HEK293 (cell line): ENCODE measurements at regions not wholly inside any gene's neighbourhood (a gene's known extent, or its start where the extent isn't known, plus 50 kb on each side); places are given as distances from the start of the nearest gene placed in this dataset.

ENCODE experiments used
- AEBP2 ChIP-seq: fragments of 450-650 bp; formaldehyde crosslinking; IDR thresholded peaks from 2 replicates; pipeline ENCODE4 v1.5.1; 2016; ENCODE audit warnings: missing biosample characterization, missing genetic modification characterization, borderline replicate concordance
- BCL11A ChIP-seq: fragments of 450-650 bp; formaldehyde crosslinking; IDR thresholded peaks from 2 replicates; pipeline ENCODE4 v1.5.1; 2016; ENCODE audit warnings: low read depth, missing biosample characterization, missing genetic modification characterization
- CTCF ChIP-seq: fragments of 450-650 bp; formaldehyde crosslinking; IDR thresholded peaks from 2 replicates; pipeline ENCODE4 v1.5.1; 2016; ENCODE audit warnings: missing biosample characterization, missing genetic modification characterization
- HOXA7 ChIP-seq: sonication (generic); formaldehyde crosslinking; IDR thresholded peaks from 2 replicates; pipeline ENCODE4 v1.8.1; 2022; ENCODE audit warnings: missing genetic modification reagents, borderline replicate concordance
- HOXC10 ChIP-seq: sonication (generic); formaldehyde crosslinking; IDR thresholded peaks from 2 replicates; pipeline ENCODE4 v1.8.1; 2023; ENCODE audit warnings: mild to moderate bottlenecking, missing genetic modification reagents
- KLF16 ChIP-seq: fragments of 450-650 bp; formaldehyde crosslinking; IDR thresholded peaks from 2 replicates; pipeline ENCODE4 v1.5.1; 2017; ENCODE audit warnings: missing biosample characterization, missing genetic modification characterization
- MEIS1 ChIP-seq: sonication (generic); formaldehyde crosslinking; IDR thresholded peaks from 2 replicates; pipeline ENCODE4 v1.8.1; 2022; ENCODE audit warnings: missing genetic modification reagents, mild to moderate bottlenecking, borderline replicate concordance
- WT1 ChIP-seq: fragments of 450-650 bp; formaldehyde crosslinking; IDR thresholded peaks from 2 replicates; pipeline ENCODE4 v1.5.1; 2016; ENCODE audit warnings: missing biosample characterization, missing genetic modification characterization
- ZBTB10 ChIP-seq: fragments of 450-650 bp; formaldehyde crosslinking; IDR thresholded peaks from 2 replicates; pipeline ENCODE4 v1.5.1; 2016; ENCODE audit warnings: missing biosample characterization, missing genetic modification characterization
- ZBTB26 ChIP-seq: fragments of 450-650 bp; formaldehyde crosslinking; optimal IDR thresholded peaks from 2 replicates; pipeline ENCODE3; 2016; ENCODE audit warnings: missing biosample characterization, mild to moderate bottlenecking, missing genetic modification characterization
- ZEB2 ChIP-seq: fragments of 450-650 bp; formaldehyde crosslinking; IDR thresholded peaks from 2 replicates; pipeline ENCODE4 v1.5.1; 2016; ENCODE audit warnings: missing biosample characterization, missing genetic modification characterization
- ZIC2 ChIP-seq: fragments of 450-650 bp; formaldehyde crosslinking; IDR thresholded peaks from 2 replicates; pipeline ENCODE4 v1.5.1; 2016; ENCODE audit warnings: missing biosample characterization, missing genetic modification characterization
- ZNF140 ChIP-seq: fragments of 450-650 bp; formaldehyde crosslinking; IDR thresholded peaks from 2 replicates; pipeline ENCODE4 v1.5.1; 2016; ENCODE audit warnings: missing biosample characterization, missing genetic modification characterization
- ZNF169 ChIP-seq: fragments of 450-650 bp; formaldehyde crosslinking; IDR thresholded peaks from 2 replicates; pipeline ENCODE4 v1.5.1; 2016; ENCODE audit warnings: missing biosample characterization, missing genetic modification characterization
- ZNF175 ChIP-seq: fragments of 450-650 bp; formaldehyde crosslinking; IDR thresholded peaks from 2 replicates; pipeline ENCODE4 v1.5.1; 2016; ENCODE audit warnings: missing biosample characterization, missing genetic modification characterization
- ZNF211 ChIP-seq: fragments of 450-650 bp; formaldehyde crosslinking; IDR thresholded peaks from 2 replicates; pipeline ENCODE4 v1.5.1; 2016; ENCODE audit warnings: low read depth, missing biosample characterization, missing genetic modification characterization
- ZNF311 ChIP-seq: fragments of 450-650 bp; formaldehyde crosslinking; IDR thresholded peaks from 2 replicates; pipeline ENCODE4 v1.5.1; 2017; ENCODE audit warnings: missing biosample characterization, missing genetic modification characterization, borderline replicate concordance
- ZNF366 ChIP-seq: fragments of 450-650 bp; formaldehyde crosslinking; conservative IDR thresholded peaks from 2 replicates; pipeline ENCODE4 v1.5.1; 2016; ENCODE audit warnings: missing biosample characterization, missing genetic modification characterization
- ZNF416 ChIP-seq: fragments of 450-650 bp; formaldehyde crosslinking; IDR thresholded peaks from 2 replicates; pipeline ENCODE4 v1.5.1; 2016; ENCODE audit warnings: missing biosample characterization, missing genetic modification characterization
- ZNF423 ChIP-seq: fragments of 450-650 bp; formaldehyde crosslinking; IDR thresholded peaks from 2 replicates; pipeline ENCODE4 v1.5.1; 2016; ENCODE audit warnings: missing biosample characterization, missing genetic modification characterization
- ZNF510 ChIP-seq: fragments of 450-650 bp; formaldehyde crosslinking; IDR thresholded peaks from 2 replicates; pipeline ENCODE4 v1.5.1; 2018; ENCODE audit warnings: mild to moderate bottlenecking, missing genetic modification characterization, missing biosample characterization; ENCODE audit not compliant: insufficient replicate concordance
- ZNF548 ChIP-seq: fragments of 450-650 bp; formaldehyde crosslinking; IDR thresholded peaks from 2 replicates; pipeline ENCODE4 v1.5.1; 2016; ENCODE audit warnings: missing biosample characterization, missing genetic modification characterization
- ZNF555 ChIP-seq: fragments of 450-650 bp; formaldehyde crosslinking; conservative IDR thresholded peaks from 2 replicates; pipeline ENCODE4 v1.5.1; 2017; ENCODE audit warnings: missing biosample characterization, mild to moderate bottlenecking, missing genetic modification characterization, inconsistent platforms
- ZNF600 ChIP-seq: fragments of 450-650 bp; formaldehyde crosslinking; IDR thresholded peaks from 2 replicates; pipeline ENCODE4 v1.5.1; 2016; ENCODE audit warnings: missing biosample characterization, missing genetic modification characterization
- ZNF76 ChIP-seq: fragments of 450-650 bp; formaldehyde crosslinking; IDR thresholded peaks from 2 replicates; pipeline ENCODE4; 2016; ENCODE audit warnings: low read depth, missing biosample characterization, missing genetic modification characterization, borderline replicate concordance
- ZNF792 ChIP-seq: fragments of 450-650 bp; formaldehyde crosslinking; IDR thresholded peaks from 2 replicates; pipeline ENCODE4 v1.5.1; 2016; ENCODE audit warnings: missing biosample characterization, missing genetic modification characterization
- ZNF843 ChIP-seq: fragments of 450-650 bp; formaldehyde crosslinking; IDR thresholded peaks from 2 replicates; pipeline ENCODE4 v1.5.1; 2016; ENCODE audit warnings: missing biosample characterization, missing genetic modification characterization
- TF ChIP-seq, protein P1 (sequence below): fragments of 450-650 bp; formaldehyde crosslinking; IDR thresholded peaks from 2 replicates; pipeline ENCODE4 v1.5.1; 2016; ENCODE audit warnings: missing biosample characterization, missing genetic modification characterization
- TF ChIP-seq, protein P2 (sequence below): fragments of 450-650 bp; formaldehyde crosslinking; conservative IDR thresholded peaks from 2 replicates; pipeline ENCODE4 v1.5.1; 2016; ENCODE audit warnings: low read depth, missing biosample characterization, missing genetic modification characterization

DNA sequence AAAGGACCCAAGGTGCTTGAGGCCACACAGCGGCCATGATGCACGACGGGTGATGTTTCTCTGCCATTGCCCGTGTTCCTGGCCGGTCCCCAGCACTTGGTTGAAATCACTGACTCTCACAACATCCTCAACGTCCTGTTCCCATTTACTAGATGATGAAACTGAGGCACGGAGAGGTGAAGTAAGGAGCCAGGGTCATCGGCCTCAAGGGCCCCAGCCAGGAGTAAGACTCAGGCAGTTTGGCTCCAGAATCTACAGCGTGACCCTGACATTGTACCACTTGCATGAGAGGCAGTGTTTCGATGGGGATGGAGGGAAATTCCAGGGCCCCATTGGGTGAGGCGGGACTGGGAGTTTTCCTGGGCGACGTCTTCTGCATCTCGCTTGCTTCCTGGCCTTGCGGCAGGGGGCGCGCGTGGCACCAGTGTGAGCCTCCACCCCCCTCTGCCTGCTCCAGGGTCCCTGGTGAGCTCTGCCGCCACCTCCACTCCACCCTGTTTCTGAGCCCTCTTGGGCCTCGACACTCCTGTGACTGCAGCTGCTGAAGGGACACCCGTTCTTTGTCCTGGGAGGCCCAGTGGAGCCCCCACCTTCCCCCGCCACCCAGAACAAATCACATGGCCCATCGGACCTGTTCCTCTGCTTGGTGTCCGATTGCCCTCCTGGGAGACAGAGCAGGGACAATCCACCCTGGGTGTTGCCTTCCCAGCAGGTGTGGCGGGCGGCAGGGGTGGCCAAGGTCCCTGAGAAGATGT lies 133.0 kb upstream of the GSE1 start (continued):
- TF ChIP-seq AEBP2 (tag by site-specific recombination) (no peak), ZNF792 (tag by site-specific recombination) (no peak), ZIC2 (tag by site-specific recombination) (no peak), ZNF175 (tag by site-specific recombination) (no peak), ZEB2 (tag by site-specific recombination) (no peak), ZNF555 (tag by site-specific recombination) (no peak), ZBTB26 (tag by site-specific recombination) (peak; percentile 30), HOXC10 (CRISPR knock-in tag) (no peak), ZNF169 (tag by site-specific recombination) (no peak), ZNF600 (tag by site-specific recombination) (no peak), ZNF510 (tag by site-specific recombination) (no peak), MEIS1 (CRISPR knock-in tag) (no peak), ZNF311 (no peak), CTCF (tag by site-specific recombination) (peak; percentile 78), ZNF548 (tag by site-specific recombination) (no peak), ZNF140 (tag by site-specific recombination) (no peak), ZBTB10 (no peak), ZNF843 (no peak), ZNF366 (tag by site-specific recombination) (no peak), WT1 (tag by site-specific recombination) (no peak), ZNF416 (tag by site-specific recombination) (no peak), ZNF423 (tag by site-specific recombination) (peak; percentile 77), KLF16 (tag by site-specific recombination) (no peak), HOXA7 (CRISPR knock-in tag) (no peak), BCL11A (tag by site-specific recombination) (no peak), ZNF76 (tag by site-specific recombination) (no peak), ZNF211 (tag by site-specific recombination) (no peak)
- TF ChIP-seq, protein P1, sequence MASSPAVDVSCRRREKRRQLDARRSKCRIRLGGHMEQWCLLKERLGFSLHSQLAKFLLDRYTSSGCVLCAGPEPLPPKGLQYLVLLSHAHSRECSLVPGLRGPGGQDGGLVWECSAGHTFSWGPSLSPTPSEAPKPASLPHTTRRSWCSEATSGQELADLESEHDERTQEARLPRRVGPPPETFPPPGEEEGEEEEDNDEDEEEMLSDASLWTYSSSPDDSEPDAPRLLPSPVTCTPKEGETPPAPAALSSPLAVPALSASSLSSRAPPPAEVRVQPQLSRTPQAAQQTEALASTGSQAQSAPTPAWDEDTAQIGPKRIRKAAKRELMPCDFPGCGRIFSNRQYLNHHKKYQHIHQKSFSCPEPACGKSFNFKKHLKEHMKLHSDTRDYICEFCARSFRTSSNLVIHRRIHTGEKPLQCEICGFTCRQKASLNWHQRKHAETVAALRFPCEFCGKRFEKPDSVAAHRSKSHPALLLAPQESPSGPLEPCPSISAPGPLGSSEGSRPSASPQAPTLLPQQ (tag by site-specific recombination) = 0 out of 2 replicates have a peak, but pooled peaks have one; percentile 19
- TF ChIP-seq, protein P2, sequence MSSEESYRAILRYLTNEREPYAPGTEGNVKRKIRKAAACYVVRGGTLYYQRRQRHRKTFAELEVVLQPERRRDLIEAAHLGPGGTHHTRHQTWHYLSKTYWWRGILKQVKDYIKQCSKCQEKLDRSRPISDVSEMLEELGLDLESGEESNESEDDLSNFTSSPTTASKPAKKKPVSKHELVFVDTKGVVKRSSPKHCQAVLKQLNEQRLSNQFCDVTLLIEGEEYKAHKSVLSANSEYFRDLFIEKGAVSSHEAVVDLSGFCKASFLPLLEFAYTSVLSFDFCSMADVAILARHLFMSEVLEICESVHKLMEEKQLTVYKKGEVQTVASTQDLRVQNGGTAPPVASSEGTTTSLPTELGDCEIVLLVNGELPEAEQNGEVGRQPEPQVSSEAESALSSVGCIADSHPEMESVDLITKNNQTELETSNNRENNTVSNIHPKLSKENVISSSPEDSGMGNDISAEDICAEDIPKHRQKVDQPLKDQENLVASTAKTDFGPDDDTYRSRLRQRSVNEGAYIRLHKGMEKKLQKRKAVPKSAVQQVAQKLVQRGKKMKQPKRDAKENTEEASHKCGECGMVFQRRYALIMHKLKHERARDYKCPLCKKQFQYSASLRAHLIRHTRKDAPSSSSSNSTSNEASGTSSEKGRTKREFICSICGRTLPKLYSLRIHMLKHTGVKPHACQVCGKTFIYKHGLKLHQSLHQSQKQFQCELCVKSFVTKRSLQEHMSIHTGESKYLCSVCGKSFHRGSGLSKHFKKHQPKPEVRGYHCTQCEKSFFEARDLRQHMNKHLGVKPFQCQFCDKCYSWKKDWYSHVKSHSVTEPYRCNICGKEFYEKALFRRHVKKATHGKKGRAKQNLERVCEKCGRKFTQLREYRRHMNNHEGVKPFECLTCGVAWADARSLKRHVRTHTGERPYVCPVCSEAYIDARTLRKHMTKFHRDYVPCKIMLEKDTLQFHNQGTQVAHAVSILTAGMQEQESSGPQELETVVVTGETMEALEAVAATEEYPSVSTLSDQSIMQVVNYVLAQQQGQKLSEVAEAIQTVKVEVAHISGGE (tag by site-specific recombination) = no peak
